ENCODE measurements at regions not wholly inside any gene's neighbourhood (a gene's known extent, or its start where the extent isn't known, plus 50 kb on each side); places are given as distances from the start of the nearest gene placed in this dataset.

GRCh38 chr20:5374171-5374570 lies 57.4 kb upstream of the PROKR2 start:
- TF ChIP-seq SUZ12 (IDR thresholded peaks at IDR 0.05; ENCODE audit: extremely low read depth, insufficient read depth, insufficient read length), result no peak
- no peak for TF ChIP-seq ZNF274 (IDR thresholded peaks at IDR 0.05; ENCODE audit: low read depth, low read length)
